ENCODE measurements at regions not wholly inside any gene's neighbourhood (a gene's known extent, or its start where the extent isn't known, plus 50 kb on each side); places are given as distances from the start of the nearest gene placed in this dataset.
"Not testable (repeated sequence)": the region's sequence is repeated elsewhere in the genome, so short reads cannot be mapped to it uniquely, and the experiment has no call there.

- no peak for DNase-seq
Measured at GRCh38 chr13:46463719-46464118, 76.7 kb upstream of the RUBCNL start.

GRCh38 chr13:46460223-46460622 lies 73.2 kb upstream of the RUBCNL start:
- not testable (repeated sequence) for DNase-seq

DNA sequence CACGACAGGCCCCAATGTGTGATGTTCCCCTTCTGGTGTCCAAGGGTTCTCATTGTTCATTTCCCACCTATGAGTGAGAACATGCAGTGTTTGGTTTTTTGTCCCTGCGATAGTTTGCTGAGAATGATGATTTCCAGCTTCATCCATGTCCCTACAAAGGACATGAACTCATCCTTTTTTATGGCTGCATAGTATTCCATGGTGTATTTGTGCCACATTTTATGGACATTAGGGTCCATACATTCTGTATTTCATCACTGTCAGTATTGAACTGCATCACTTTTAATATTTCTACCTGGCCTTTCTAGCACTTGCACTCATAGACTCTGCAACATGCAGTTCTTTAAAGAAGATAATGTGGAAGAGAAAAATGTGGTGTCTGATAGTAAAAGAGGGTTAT lies 70.2 kb upstream of the RUBCNL start:
- DNase-seq = not testable (repeated sequence)

GRCh38 chr13:46455924-46456323 lies 68.9 kb upstream of the RUBCNL start:
- DNase-seq = peak; percentile 31

GRCh38 chr13:46451145-46451544 lies 64.1 kb upstream of the RUBCNL start:
- DNase-seq = not testable (repeated sequence)

DNA sequence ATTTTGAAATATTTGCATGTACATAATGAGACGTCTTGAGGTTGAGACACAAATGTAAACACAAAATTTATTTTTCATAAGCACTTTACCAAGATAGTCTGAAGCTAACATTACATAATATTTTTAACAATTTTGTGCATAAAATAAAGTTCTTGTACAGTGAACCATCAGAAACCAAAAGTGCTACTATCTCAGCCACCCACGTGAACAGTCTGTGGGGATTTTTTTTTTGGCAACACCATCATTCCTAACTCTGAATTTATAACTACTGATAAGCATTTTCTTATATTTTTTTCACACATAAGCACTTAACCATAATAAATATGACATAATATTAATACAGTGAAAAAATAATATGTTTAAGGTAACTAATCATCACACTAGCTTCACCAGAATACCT lies 62.9 kb upstream of the RUBCNL start:
- DNase-seq = not testable (repeated sequence)

DNA sequence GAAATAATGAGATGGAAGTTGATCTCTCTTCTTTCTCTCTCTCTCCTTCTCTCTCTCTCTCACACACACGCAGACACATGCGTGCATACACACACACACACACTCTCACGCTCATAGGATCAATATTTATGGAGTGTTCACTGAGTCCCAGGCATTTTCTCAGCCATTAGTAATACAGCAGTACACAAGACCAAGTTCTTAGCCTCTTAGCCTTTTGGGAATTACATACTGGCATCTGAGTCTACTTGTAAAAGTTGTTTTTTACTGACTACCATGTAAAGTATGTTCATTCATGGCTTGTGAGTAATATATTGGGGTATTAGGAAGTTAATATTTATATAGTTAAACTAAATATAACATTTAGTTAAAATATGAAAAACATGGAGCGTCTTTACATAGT lies 61.1 kb upstream of the RUBCNL start:
- not testable (repeated sequence) for DNase-seq

- DNase-seq = not testable (repeated sequence)
Measured at GRCh38 chr13:46437808-46438404, 50.9 kb upstream of the RUBCNL start.

Data from GF-D8 (cell line).